AG04449 (cell line): ENCODE measurements at regions not wholly inside any gene's neighbourhood (a gene's known extent, or its start where the extent isn't known, plus 50 kb on each side); places are given as distances from the start of the nearest gene placed in this dataset.

Experiments
- CTCF ChIA-PET: fragments of 350-600 bp; formaldehyde crosslinking; extraction: SDS; loops from one replicate; lab custom pipeline; 2021; ENCODE audit warnings: antibody characterized with exemption; lab: Yijun Ruan, JAX
- POLR2A ChIA-PET: fragments of 400-600, 350-600 bp; formaldehyde crosslinking; extraction: SDS; loops from one replicate; lab custom pipeline; 2020; ENCODE audit warnings: antibody characterized with exemption, inconsistent platforms; lab: Yijun Ruan, JAX
- DNase-seq: peaks from one replicate; pipeline ENCODE4 v3.0.0-alpha.2; 2010; ENCODE audit warnings: low read depth, low spot score
- H3K4me3 ChIP-seq: 2 replicates; pipeline ENCODE4 v1.5.1; 2011; ENCODE audit warnings: low read depth, mild to moderate bottlenecking, control low read depth, low read length
- TF ChIP-seq, protein P1 (sequence below): IDR thresholded peaks from one replicate; pipeline ENCODE4 v1.5.1; 2011; ENCODE audit warnings: mild to moderate bottlenecking, moderate library complexity, low read length, control low read depth, inconsistent platforms; ENCODE audit not compliant: insufficient read depth; ENCODE audit errors: missing control alignments

- no peak overlapping the region for H3K4me3 ChIP-seq
- ChIA-PET CTCF (interaction anchor here (1.8 kb wide), 1 partner anchor 372 kb away, joined by 4 read pairs; no protein-coding TSS in a partner anchor), POLR2A (no interaction called here)
- TF ChIP-seq, protein P1, sequence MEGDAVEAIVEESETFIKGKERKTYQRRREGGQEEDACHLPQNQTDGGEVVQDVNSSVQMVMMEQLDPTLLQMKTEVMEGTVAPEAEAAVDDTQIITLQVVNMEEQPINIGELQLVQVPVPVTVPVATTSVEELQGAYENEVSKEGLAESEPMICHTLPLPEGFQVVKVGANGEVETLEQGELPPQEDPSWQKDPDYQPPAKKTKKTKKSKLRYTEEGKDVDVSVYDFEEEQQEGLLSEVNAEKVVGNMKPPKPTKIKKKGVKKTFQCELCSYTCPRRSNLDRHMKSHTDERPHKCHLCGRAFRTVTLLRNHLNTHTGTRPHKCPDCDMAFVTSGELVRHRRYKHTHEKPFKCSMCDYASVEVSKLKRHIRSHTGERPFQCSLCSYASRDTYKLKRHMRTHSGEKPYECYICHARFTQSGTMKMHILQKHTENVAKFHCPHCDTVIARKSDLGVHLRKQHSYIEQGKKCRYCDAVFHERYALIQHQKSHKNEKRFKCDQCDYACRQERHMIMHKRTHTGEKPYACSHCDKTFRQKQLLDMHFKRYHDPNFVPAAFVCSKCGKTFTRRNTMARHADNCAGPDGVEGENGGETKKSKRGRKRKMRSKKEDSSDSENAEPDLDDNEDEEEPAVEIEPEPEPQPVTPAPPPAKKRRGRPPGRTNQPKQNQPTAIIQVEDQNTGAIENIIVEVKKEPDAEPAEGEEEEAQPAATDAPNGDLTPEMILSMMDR: no peak
- DNase-seq: no peak
These were observed 278.4 kb upstream of the TNP1 start for GRCh38 chr2:217138284-217138683.

DNA sequence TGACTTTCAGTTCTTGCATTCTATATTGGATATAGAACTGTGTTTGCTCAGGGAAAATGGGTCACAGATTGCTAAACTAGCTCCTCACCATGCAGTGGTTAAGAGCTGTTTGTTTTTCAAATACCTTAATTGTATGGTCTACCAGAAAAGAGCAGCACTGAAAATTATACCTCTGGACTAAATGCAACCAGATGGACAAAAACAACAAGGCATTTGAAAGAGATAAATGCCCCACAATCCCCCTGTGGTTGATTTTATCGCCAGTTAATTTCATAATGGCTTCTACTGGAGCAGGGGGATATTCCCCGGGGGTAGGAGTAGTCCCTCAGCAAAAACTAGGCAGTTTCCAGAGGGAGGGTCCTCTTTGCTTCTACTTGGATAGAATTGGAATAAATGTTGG, 267.9 kb upstream of the TNP1 start:
- CTCF ChIA-PET: interaction anchor here (1.1 to 2.2 kb wide), 6 partner anchors 10 to 37 kb away, joined by 3 to 5 read pairs (median 4); no protein-coding TSS in a partner anchor
- DNase-seq: no peak
- TF ChIP-seq, protein P1: no peak
- POLR2A ChIA-PET: interaction anchor here (0.6 to 0.7 kb wide), 3 partner anchors 22 to 417 kb away, joined by 3 read pairs; no protein-coding TSS in a partner anchor
- H3K4me3 ChIP-seq: no peak overlapping the region

GRCh38 chr2:217125014-217125413, 265.1 kb upstream of the TNP1 start:
- CTCF ChIA-PET: interaction anchor here (0.6 to 2.0 kb wide), 4 partner anchors 9 to 429 kb away, joined by 3 to 4 read pairs (median 3); partner anchors contain the start of gene IGFBP5
- no peak overlapping the region for H3K4me3 ChIP-seq
- POLR2A ChIA-PET: interaction anchor here (0.6 kb wide), 1 partner anchor 260 kb away, joined by 3 read pairs; no protein-coding TSS in a partner anchor
- DNase-seq: no peak
- TF ChIP-seq, protein P1: no peak

- ChIA-PET POLR2A (interaction anchor here (0.7 kb wide), 1 partner anchor 528 kb away, joined by 3 read pairs; no protein-coding TSS in a partner anchor), CTCF (interaction anchor here (0.9 to 2.0 kb wide), 5 partner anchors 9 to 426 kb away, joined by 3 to 8 read pairs (median 7); no protein-coding TSS in a partner anchor)
- no peak for DNase-seq
- H3K4me3 ChIP-seq: no peak overlapping the region
- TF ChIP-seq, protein P1: no peak
These were observed 264.2 kb upstream of the TNP1 start for GRCh38 chr2:217124050-217124449.

- POLR2A ChIA-PET: no interaction called here
- no peak overlapping the region for H3K4me3 ChIP-seq
- no peak for DNase-seq
- CTCF ChIA-PET: interaction anchor here (1.2 kb wide), 1 partner anchor 12 kb away, joined by 5 read pairs; no protein-coding TSS in a partner anchor
- TF ChIP-seq, protein P1: no peak
These were observed 261.7 kb upstream of the TNP1 start for GRCh38 chr2:217121565-217121964.

- POLR2A ChIA-PET: no interaction called here
These were observed 260.6 kb upstream of the TNP1 start for GRCh38 chr2:217120429-217120828.

More at GRCh38 chr2:217120429-217120828, 260.6 kb upstream of the TNP1 start:
- TF ChIP-seq, protein P1: no peak
- CTCF ChIA-PET: interaction anchor here (1.3 kb wide), 1 partner anchor 13 kb away, joined by 6 read pairs; no protein-coding TSS in a partner anchor
- no peak for DNase-seq
- no peak overlapping the region for H3K4me3 ChIP-seq
